Prostate gland (tissue), 2 donors: ENCODE measurements at regions not wholly inside any gene's neighbourhood (a gene's known extent, or its start where the extent isn't known, plus 50 kb on each side); places are given as distances from the start of the nearest gene placed in this dataset.

Experiments
- POLR2A ChIP-seq: fragments of 450-650 bp; IDR thresholded peaks from one replicate; pipeline ENCODE4 v1.6.1; 2016; ENCODE audit warnings: antibody characterized with exemption, mild to moderate bottlenecking
- POLR2AphosphoS5 ChIP-seq: sonication (generic); formaldehyde crosslinking; IDR thresholded peaks from one replicate; pipeline ENCODE4 v1.6.1; 2017; ENCODE audit warnings: antibody characterized with exemption
- TF ChIP-seq, protein P1 (sequence below), 4 experiments: fragments of 200-600 bp in 2 of 4; fragments of 450-650 bp in 2 of 4; sonication (generic) in 2 of 4; IDR thresholded peaks; 1 replicate in 3 of 4; 2 replicates in 1 of 4; pipeline ENCODE4 v1.5.1; 2016 to 2019; ENCODE audit warnings: antibody characterized with exemption in 4 of 4, mild to moderate bottlenecking in 2 of 4, moderate library complexity in 2 of 4

DNA sequence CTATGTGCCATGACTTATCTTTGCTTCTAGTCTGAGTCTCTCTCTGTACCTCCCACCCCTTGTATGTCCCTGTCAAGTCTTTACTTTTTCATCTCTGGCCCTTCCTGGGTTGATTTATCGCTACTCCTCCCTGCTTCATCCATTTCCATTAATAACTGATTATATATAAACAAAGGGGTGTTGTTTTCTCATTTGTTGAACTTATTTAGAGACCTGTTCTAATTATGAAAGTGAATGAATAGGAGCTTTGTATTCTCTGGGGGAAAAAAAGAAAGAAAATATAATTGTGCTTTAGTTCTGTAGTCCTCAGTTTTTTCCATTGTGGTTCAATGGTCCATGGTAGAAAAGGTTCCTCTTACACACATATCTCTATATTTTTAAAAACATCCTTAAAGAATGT is 328.9 kb upstream of the PPP2R3A start:
- TF ChIP-seq, protein P1, sequence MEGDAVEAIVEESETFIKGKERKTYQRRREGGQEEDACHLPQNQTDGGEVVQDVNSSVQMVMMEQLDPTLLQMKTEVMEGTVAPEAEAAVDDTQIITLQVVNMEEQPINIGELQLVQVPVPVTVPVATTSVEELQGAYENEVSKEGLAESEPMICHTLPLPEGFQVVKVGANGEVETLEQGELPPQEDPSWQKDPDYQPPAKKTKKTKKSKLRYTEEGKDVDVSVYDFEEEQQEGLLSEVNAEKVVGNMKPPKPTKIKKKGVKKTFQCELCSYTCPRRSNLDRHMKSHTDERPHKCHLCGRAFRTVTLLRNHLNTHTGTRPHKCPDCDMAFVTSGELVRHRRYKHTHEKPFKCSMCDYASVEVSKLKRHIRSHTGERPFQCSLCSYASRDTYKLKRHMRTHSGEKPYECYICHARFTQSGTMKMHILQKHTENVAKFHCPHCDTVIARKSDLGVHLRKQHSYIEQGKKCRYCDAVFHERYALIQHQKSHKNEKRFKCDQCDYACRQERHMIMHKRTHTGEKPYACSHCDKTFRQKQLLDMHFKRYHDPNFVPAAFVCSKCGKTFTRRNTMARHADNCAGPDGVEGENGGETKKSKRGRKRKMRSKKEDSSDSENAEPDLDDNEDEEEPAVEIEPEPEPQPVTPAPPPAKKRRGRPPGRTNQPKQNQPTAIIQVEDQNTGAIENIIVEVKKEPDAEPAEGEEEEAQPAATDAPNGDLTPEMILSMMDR (IDR thresholded peaks at IDR 0.05), result no peak
- TF ChIP-seq POLR2A (no peak), POLR2AphosphoS5 (no peak)
